Common myeloid progenitor, CD34-positive (primary cell): ENCODE measurements at regions not wholly inside any gene's neighbourhood (a gene's known extent, or its start where the extent isn't known, plus 50 kb on each side); places are given as distances from the start of the nearest gene placed in this dataset.

ENCODE experiments used
- CTCF ChIA-PET: fragments of 350-600 bp; sonication (Branson Sonifier 250); formaldehyde crosslinking; loops from one replicate; lab custom pipeline; 2021; ENCODE audit warnings: antibody characterized with exemption; lab: Charles Lee
- POLR2A ChIA-PET: fragments of 350-600 bp; sonication (Branson Sonifier 250); formaldehyde crosslinking; loops from one replicate; lab custom pipeline; 2021; ENCODE audit warnings: antibody characterized with exemption; lab: Charles Lee
- DNase-seq, 3 donors: peaks; one replicate each; pipeline versions ENCODE4 v3.0.0 to v3.0.0-alpha.2; 2013
- H3K27ac ChIP-seq, 2 experiments: 1 replicate in 1 of 2; 2 replicates in 1 of 2; pipeline ENCODE4 v1.7.0; 2013; ENCODE audit warnings: inconsistent platforms in 2 of 2, low read length in 2 of 2, mild to moderate bottlenecking in 2 of 2, low read depth in 1 of 2, moderate library complexity in 1 of 2; ENCODE audit not compliant: severe bottlenecking in 2 of 2, insufficient read depth in 1 of 2, poor library complexity in 1 of 2
- H3K27me3 ChIP-seq, 5 experiments: replicated peaks in 2 of 5; 1 replicate in 3 of 5; 2 replicates in 2 of 5; pipeline versions ENCODE4 v1.6.1 to v1.7.0; 2013; ENCODE audit warnings: low read length in 4 of 5, mild to moderate bottlenecking in 2 of 5, moderate library complexity in 2 of 5, inconsistent platforms in 1 of 5; ENCODE audit not compliant: insufficient read depth in 5 of 5, control insufficient read depth in 4 of 5
- H3K36me3 ChIP-seq, 4 experiments: 1 replicate in 2 of 4; 2 replicates in 2 of 4; pipeline versions ENCODE4 v1.6.1 to v1.7.0; 2013; ENCODE audit warnings: low read length in 3 of 4, control low read depth in 1 of 4, mild to moderate bottlenecking in 1 of 4; ENCODE audit not compliant: control insufficient read depth in 4 of 4, insufficient read depth in 4 of 4
- H3K4me1 ChIP-seq, 4 experiments: 1 replicate in 3 of 4; 2 replicates in 1 of 4; pipeline versions ENCODE4 v1.6.1 to v1.7.1; 2013; ENCODE audit warnings: low read length in 3 of 4, mild to moderate bottlenecking in 3 of 4, control low read depth in 1 of 4, inconsistent platforms in 1 of 4, moderate library complexity in 1 of 4; ENCODE audit not compliant: control insufficient read depth in 4 of 4, insufficient read depth in 4 of 4; ENCODE audit errors: control extremely low read depth in 1 of 4
- H3K4me3 ChIP-seq, 7 experiments: 1 replicate in 4 of 7; 2 replicates in 3 of 7; pipeline versions ENCODE4 v1.5.1 to v1.7.0; 2013; ENCODE audit warnings: mild to moderate bottlenecking in 7 of 7, low read length in 6 of 7, moderate library complexity in 6 of 7, inconsistent platforms in 2 of 7, low read depth in 2 of 7, control low read depth in 1 of 7; ENCODE audit not compliant: insufficient read depth in 4 of 7, control insufficient read depth in 1 of 7; ENCODE audit errors: extremely low read depth in 1 of 7
- H3K9me3 ChIP-seq, 5 experiments: 1 replicate in 4 of 5; 2 replicates in 1 of 5; pipeline versions ENCODE4 v1.6.1 to v1.7.1; 2013; ENCODE audit warnings: low read length in 4 of 5, mild to moderate bottlenecking in 2 of 5, inconsistent platforms in 1 of 5, low read depth in 1 of 5, moderate library complexity in 1 of 5; ENCODE audit not compliant: control insufficient read depth in 4 of 5, insufficient read depth in 2 of 5; ENCODE audit errors: control extremely low read depth in 1 of 5
- WGBS: methylation state at CpG from one replicate; pipeline ENCODE4 v1.1.5; 2013; ENCODE audit not compliant: insufficient coverage; 5-methylcytosine and 5-hydroxymethylcytosine counted together

GRCh38 chr21:35372201-35372600, 323.1 kb upstream of the RUNX1 start:
- POLR2A ChIA-PET, result no interaction called here
- H3K27me3 ChIP-seq, result no peaks in the 10 kb centered on the region
- CTCF ChIA-PET, result no interaction called here
- no peaks in the 10 kb centered on the region for H3K9me3 ChIP-seq
- WGBS, result 100% methylated on average over 4 of the region's 5 CpGs
- no peak for DNase-seq
- no peaks in the 10 kb centered on the region for H3K4me1 ChIP-seq
- H3K36me3 ChIP-seq, result no peaks in the 10 kb centered on the region
- H3K27ac ChIP-seq, result no peak overlapping the region
- no peak overlapping the region for H3K4me3 ChIP-seq

- no peak overlapping the region for H3K4me3 ChIP-seq
- no peaks in the 10 kb centered on the region for H3K36me3 ChIP-seq
- CTCF ChIA-PET, result no interaction called here
- no peaks in the 10 kb centered on the region for H3K27me3 ChIP-seq
- no peak for DNase-seq
- no peaks in the 10 kb centered on the region for H3K4me1 ChIP-seq
- POLR2A ChIA-PET, result interaction anchor here (0.7 kb wide), 1 partner anchor 650 kb away, joined by 3 read pairs; no protein-coding TSS in a partner anchor
- H3K27ac ChIP-seq, result no peak overlapping the region
- no peaks in the 10 kb centered on the region for H3K9me3 ChIP-seq
- WGBS, result 96% methylated on average over 2 of the region's 4 CpGs
Measured at GRCh38 chr21:35370671-35371070, 321.6 kb upstream of the RUNX1 start.

DNA sequence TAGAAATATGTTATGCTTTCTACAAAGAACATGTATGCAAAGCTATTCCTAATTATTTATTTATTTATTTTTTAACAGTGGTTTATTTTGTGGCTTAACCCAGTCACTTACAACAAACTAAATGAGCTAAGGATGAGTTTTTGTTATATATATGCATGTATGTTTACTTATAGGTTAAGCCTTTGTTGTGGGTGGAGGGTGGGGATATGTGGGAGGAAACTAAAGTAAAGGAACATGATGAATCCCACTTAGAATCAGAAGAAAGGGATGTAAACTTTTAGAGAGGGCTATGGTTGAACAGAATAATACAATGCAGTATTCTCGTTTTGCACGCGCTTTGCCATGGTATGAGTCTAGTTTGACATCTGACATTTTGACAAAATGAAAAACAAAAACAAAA, 321.0 kb upstream of the RUNX1 start:
- H3K36me3 ChIP-seq, result no peaks in the 10 kb centered on the region
- no peaks in the 10 kb centered on the region for H3K9me3 ChIP-seq
- CTCF ChIA-PET, result no interaction called here
- no peaks in the 10 kb centered on the region for H3K4me1 ChIP-seq
- no peak overlapping the region for H3K4me3 ChIP-seq
- whole genome bisulfite sequencing, result no CpG with 5 or more reads among the region's 3 CpGs
- H3K27ac ChIP-seq, result no peak overlapping the region
- POLR2A ChIA-PET, result no interaction called here
- H3K27me3 ChIP-seq, result no peaks in the 10 kb centered on the region
- no peak for DNase-seq

- Histone ChIP-seq H3K36me3 (no peaks in the 10 kb centered on the region), H3K4me3 (no peak overlapping the region), H3K27ac (no peak overlapping the region), H3K4me1 (no peaks in the 10 kb centered on the region), H3K9me3 (no peaks in the 10 kb centered on the region), H3K27me3 (no peaks in the 10 kb centered on the region)
- DNase-seq, result no peak
- ChIA-PET POLR2A (no interaction called here), CTCF (no interaction called here)
- WGBS, result 100% methylated on average over 1 of the region's 3 CpGs
Measured at GRCh38 chr21:35368326-35368725, 319.2 kb upstream of the RUNX1 start.

GRCh38 chr21:35367553-35367952, 318.5 kb upstream of the RUNX1 start:
- Histone ChIP-seq H3K9me3 (no peaks in the 10 kb centered on the region), H3K4me1 (no peaks in the 10 kb centered on the region), H3K4me3 (no peak overlapping the region), H3K27ac (no peak overlapping the region), H3K36me3 (no peaks in the 10 kb centered on the region), H3K27me3 (no peaks in the 10 kb centered on the region)
- POLR2A ChIA-PET, result no interaction called here
- CTCF ChIA-PET, result no interaction called here
- DNase-seq, result no peak
- WGBS, result no CpG with 5 or more reads among the region's 4 CpGs

GRCh38 chr21:35366394-35367080, 317.4 kb upstream of the RUNX1 start:
- 100% methylated on average over 2 of the region's 5 CpGs for WGBS
- H3K4me3 ChIP-seq, result no peak overlapping the region
- CTCF ChIA-PET, result no interaction called here

DNA sequence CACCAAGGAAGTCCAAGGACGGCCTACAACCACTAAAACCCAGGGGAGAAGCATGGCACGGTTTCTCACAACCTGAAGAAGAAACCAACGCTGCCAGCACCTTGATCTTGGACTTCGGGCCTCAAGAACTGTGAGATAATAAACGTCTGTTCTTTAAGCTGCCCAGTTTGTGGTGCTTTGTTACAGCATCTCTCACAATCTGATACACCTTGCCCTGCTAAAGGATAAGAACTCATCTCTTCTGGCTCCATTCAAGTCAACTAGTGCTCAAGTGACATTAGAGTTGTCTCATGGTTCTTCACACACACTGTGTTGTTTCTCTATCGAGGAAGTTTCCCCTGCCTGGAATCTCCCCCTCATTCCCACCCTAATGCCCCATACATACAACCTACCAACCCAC, 314.4 kb upstream of the RUNX1 start:
- POLR2A ChIA-PET, result no interaction called here
- no peaks in the 10 kb centered on the region for H3K9me3 ChIP-seq
- no peaks in the 10 kb centered on the region for H3K36me3 ChIP-seq
- no peaks in the 10 kb centered on the region for H3K27me3 ChIP-seq
- H3K4me3 ChIP-seq, result no peak overlapping the region
- no peaks in the 10 kb centered on the region for H3K4me1 ChIP-seq
- CTCF ChIA-PET, result interaction anchor here (1.7 kb wide), 1 partner anchor 13 kb away, joined by 3 read pairs; no protein-coding TSS in a partner anchor
- no peak for DNase-seq
- H3K27ac ChIP-seq, result no peak overlapping the region
- 98% methylated on average over 6 of the region's 6 CpGs for WGBS

More at GRCh38 chr21:35366394-35367080, 317.4 kb upstream of the RUNX1 start:
- no peak for DNase-seq
- no peaks in the 10 kb centered on the region for H3K27me3 ChIP-seq
- no peak overlapping the region for H3K27ac ChIP-seq
- no peaks in the 10 kb centered on the region for H3K9me3 ChIP-seq
- no peaks in the 10 kb centered on the region for H3K4me1 ChIP-seq
- H3K36me3 ChIP-seq, result no peaks in the 10 kb centered on the region
- POLR2A ChIA-PET, result no interaction called here
